ENCODE measurements at regions not wholly inside any gene's neighbourhood (a gene's known extent, or its start where the extent isn't known, plus 50 kb on each side); places are given as distances from the start of the nearest gene placed in this dataset.
A peak's percentile ranks its signal among the peaks of the same experiment; 100 is the strongest.
"Not testable (repeated sequence)": the region's sequence is repeated elsewhere in the genome, so short reads cannot be mapped to it uniquely, and the experiment has no call there.

DNA sequence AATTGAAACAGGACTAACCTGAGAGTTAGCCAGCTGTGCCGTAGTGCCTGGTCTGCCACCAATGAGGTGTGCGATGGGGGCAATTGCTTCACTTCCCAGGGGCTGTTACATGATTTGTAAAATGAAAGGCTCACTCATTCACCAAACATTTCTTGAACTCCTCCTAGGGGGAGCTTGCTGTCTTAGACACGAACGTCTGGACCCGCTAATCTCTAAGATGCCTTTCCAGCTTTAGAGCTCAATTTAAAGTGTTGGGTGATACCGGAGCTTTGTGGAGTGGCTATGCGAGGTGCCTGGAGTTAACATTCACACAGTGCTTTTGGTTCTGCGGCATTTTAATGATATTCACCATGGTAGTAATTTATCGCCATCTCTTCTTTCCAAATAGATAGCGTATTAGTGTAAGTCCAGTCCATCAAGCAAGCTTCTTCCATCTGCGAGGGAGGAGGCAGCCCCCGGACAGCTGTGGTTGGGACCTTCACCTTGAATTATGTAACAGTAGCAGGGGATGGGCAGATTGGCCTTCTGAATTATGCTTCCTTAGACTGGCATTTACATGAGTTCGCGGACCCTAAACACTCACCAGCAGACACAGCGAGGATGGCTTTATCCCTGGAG, 179.9 kb downstream of the ADSS2 start:
- DNase-seq = no peak

DNA sequence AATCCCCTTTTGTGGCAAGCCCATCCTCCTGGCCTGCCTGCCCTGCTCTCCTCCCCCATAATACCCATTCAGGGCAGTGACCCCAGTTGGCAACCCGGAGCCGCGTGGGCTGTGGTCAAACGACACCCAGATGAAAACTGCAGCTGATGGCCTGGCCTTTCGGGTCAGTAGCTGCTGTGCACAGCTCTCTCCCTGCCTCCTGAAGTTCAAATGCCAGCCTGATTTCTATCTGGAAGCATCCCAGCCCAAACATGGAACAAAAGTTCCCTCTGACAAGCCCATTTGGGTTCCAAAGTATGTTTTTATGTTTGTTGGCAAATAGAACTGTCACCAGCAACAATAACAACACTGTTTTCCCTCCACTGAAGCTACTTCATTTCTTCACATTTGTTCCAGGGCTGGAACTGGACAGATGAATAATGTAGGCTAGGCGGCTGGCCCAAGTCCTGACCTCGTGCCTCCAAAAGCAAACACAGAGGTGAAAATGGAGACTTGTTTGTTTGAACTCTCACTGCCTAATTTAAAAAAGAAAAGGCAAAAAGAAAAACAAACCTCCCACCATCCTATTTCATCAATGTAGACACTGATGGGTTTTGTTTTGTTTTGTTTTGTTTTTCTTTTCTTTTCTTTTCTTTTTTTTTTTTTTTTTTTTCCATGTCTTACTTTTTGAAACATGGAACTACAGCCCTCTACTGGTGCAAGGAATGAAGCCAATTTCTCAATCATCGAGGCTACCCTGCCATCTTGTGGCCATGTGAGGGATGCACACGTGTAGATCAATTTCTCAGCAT, 179.0 kb downstream of the ADSS2 start:
- DNase-seq = peak; percentile 75

DNA sequence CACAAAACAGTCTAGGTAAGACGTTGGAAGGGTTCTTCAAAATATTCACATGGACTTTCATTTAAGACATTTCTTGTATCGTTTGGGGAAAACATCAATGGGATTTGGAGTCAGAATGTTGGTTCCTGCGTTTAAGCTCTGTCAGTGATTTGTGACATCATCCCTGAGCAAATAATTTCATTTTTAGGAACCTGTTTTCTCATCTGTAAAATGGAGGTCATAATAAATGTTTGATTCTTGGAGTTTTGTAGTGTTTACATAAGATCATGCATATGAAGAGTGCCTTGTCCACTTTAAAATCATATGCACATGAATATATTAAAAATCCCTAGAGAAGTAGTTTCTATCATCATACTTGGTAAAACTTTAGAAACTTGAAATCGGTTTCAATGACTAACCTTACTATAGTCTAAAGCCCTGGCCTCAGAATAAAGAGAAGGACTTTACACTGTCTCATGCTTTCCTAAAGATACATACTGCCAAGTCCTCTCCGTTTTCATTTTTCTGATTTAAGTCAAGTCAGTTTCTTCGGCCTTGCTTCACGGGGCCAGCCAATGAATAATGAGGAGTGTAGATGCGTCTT, 178.4 kb downstream of the ADSS2 start:
- no peak for DNase-seq

DNA sequence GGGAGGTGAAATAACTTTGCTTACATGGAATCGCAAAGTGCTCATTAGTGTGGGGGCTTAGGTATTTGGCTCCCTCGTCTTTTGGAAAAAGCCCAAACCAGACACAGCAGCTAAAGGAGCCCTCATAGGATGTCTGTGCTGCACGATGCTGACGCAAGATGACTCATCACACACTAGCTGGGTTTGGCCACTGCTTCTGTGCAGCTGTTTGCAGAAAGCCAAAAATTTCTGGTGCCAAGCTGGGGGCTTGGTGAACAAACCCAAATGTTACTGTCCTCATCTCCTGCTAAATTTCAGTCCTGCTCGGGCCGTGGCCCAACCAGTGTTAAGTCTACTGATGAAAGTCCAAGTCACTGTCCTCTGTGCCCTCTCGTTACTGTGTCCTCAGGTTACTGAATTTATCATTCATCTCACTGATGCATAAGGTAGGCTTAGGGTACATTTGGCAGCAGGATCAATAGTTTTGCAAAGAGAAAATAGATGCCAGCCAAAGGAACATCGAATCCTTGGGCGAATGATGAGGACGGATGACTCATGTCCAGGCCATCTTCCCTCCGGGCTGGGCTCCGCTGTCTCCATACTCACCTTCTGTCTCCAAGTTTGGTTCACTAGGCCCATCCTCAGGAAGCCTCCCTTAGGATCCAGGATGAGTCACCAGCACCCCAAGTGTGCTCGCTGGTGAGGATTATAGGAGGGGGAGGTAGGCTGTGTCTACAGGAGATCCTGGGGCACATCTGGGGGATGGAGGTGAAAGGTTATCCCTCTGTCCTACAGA, 177.7 kb downstream of the ADSS2 start:
- peak; percentile 74 for DNase-seq

DNA sequence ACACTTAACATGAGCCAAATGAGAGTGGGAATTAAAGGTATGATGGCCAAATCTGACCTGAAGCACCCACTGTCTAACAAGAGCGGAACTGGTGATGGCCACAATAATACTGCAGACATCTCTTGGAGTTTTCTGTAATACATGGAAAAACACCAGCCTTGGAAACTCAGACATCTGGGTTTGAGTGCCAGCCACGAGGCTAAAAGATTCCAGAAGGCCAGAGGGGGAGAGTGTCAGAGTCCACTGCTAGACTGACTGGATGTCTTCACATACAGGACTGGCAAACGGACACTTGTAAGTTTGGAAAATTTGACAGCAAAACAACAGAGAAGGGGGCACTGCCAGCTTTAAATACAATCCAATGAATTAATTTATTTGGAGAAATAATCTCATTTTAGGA, 175.1 kb downstream of the ADSS2 start:
- DNase-seq = no peak

DNA sequence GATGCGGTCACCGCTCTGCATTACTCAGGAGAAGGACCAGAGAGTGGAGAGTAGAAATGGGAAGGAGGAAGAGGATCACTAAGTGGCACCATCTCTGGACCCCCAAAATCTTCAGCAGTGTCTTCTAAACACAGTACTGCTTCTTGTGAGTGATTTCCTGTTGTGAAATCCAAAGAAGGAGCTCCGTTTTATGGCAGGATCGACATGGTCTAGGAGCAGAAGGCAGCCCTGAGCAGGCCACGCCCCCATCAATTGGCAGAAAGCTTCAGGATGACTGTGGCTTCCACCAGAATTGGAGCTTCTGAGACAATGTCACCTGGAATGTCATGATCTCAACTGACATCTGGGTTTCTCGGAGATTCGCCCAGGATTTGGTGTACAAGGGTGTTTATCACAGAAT, 171.5 kb downstream of the ADSS2 start:
- peak; percentile 13 for DNase-seq

DNA sequence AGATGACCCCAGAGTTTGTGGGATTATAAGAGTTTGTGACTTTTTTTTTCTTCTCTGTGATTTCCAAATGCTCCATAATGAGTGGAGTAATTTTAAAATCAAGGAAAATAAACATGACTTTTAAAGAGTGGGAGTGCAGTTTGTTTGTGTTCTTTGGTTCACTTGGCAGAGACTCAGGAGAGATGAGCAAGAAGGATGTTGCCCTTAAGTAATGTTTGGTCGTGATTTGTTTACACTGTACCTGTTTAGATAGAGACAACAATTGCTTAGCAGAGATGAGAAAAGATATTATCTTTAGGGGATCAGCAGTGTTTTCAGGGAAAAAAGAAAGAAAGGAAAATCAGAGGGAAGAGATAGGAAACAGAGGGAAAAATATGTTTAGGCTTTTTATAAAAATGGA, 170.8 kb downstream of the ADSS2 start:
- DNase-seq = no peak

DNA sequence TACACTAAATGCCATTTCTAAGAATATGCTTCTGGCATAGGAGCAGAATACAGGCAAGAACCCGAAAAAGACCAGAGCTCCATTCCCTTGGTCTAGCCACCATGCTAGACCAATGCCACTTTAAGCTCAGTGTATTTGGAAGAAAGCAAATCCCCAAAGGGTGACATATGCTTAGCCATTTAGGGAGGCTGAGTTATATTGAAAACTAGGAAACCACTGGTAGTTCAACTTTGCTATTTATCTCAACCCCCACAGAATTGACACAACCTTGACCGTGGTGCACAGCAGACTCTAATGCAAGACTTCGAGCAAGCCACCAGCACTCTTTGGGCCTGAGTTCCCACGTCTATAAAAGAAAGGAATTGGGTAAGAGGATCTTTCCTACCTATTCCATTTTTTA, 167.9 kb downstream of the ADSS2 start:
- DNase-seq = no peak

DNA sequence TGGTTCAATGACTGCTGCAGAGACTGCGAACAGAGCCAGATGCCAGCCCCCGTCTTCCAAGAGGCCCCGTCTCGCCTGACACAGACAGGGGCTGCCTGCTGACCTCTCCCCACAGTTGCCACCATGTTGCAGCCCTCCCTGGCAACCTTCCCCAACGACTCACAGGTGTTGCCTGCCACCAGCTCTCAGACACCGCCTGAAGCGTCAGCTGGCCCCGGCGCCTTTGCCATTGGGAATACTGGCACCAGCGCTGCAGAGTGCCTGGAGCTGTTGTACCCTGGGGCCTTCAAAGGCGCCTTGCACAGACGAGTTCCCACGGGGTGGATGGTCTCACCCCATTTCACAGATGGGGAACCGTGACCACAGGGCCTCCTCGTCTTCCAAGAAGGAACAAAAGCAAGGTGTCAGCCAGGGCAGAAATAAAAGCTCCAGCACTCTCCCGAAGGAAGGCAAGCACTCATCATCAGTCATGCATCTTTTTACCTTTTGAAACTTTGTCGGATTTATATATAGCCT, 167.0 kb downstream of the ADSS2 start:
- DNase-seq = no peak

DNA sequence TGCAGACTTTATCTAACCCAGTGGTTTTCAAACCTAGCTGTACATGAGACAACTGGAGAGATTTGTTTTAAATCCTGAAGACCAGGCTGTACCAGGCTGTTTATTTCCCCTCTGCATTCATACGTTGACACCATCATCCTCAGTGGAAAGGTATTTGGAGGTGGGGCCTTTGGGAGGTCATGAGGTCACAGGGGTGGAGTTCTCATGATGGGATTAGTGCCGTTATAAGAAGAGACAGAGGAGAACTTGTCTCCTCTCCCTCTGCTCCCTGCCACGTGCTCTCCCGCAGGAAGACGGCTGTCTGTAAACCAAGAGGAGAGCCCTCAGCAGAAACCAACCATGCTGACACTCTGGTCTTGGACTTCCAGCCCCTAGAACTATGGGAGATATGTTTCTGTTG, 165.4 kb downstream of the ADSS2 start:
- DNase-seq = no peak

DNA sequence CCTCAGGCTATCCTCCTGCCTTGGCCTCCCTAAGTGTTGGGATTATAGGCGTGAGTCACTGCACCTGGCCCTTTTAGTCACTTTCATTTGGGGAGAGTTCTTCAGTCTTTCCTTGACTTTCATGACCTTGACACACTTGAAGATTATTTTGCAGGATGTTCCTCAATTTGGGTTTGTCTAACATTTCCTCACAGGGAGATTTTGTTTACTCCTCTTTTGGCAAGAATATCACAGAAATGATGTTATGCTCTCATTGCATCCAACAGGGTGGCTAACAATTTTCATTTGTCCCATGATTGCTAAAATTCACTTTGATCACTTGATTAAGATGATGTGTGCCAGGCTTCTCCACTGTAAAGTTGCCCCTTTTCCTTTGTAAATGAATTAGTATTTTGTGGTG, 164.0 kb downstream of the ADSS2 start:
- DNase-seq = no peak

DNA sequence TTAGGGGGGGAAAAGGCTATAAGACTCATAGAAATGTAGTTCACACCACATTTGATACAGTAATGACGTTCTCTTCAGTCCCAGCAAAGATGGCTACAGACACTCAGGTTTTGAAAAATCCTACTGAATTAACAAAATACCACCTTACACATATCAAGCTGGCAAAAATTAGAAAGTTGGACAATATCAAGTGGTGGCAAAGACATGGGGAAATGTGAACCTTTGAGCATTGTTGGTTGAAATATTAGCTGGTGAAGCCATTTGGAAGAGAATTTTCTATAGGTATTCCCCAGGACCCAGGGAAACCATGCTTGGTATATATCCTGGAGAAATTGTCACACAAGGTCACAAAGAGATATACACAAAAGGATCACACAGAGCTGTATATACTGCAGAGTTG, 163.0 kb downstream of the ADSS2 start:
- no peak for DNase-seq

DNA sequence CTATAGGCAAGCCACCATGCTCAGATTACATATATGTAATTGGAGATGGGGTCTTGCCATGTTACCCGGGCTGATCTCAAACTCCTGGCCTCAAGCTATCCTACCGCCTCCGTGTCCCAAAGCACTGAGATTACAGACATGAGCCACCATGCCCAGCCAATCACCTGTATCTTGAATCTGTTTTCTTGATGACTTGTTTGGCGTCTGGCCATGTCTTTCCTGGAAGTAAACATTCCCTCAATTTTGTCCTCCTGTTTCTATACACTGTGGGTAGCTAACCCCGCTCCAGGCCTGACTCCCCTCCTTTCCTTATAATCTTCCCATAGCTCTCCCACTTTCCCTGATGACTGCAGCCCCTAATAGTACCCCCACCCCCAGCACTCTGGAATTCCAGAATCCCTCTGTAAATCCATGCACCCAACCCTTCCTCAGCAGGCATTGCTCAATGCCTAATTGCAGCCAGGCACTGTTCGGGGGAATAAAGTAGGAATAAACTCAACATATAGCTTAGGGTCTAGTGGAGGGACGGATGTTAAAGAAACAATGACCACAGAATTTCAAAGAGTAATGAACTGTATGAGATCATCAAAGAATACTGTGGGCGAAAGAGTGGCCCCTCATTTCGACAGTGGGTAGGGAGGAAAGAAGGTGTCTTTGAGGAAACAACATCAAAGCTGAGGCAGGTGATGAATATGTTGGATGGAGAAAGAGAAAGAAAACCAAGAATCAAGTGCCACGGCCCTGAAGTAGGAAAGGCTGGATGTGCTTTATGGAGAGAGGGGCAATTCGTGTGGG, 161.5 kb downstream of the ADSS2 start:
- DNase-seq = no peak

DNA sequence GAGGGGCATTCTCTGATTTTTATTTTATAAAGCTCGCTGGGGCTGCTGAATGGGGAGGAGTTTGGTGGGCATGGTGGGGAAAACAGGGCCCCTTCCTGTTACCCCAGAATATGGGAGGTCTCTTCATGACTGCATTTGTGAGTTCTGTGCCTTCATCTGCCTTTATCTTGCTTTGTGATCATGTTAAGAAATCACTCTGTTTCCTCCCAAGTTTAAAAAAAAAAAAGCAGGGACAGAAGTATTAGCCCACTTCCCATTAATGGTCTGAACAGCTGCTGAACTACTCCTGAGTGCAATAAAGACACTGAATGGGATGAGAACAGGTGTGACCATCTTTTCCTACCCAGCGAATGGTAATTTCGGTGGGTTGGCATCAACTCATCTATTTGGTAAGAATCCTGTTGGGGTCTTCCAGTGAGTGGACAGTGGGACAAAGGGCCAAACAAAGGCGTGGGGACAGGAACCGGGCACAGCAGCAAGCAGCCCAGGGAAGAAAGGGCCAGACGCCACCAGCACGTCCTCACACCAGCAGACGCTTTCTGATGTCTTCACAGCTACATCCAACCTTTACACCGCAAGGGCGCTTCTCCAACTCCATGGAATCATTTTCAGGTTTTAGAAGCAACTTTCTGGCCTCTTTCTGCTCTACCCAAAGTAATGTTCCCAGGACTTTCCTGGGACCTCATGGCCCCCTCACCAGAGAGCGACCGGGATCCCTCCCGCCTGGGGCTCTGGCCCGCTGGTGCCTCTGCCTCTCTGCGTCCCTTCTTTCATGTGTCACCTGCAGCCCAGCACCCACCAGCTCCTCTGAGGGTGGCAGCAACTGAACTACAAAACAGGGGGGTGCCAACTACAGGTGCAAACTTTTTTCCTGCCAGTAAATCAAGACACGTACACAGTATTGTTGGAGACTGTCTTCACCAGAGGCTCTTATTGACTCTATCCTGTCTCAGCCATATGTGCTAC, 160.2 kb downstream of the ADSS2 start:
- DNase-seq = no peak

DNA sequence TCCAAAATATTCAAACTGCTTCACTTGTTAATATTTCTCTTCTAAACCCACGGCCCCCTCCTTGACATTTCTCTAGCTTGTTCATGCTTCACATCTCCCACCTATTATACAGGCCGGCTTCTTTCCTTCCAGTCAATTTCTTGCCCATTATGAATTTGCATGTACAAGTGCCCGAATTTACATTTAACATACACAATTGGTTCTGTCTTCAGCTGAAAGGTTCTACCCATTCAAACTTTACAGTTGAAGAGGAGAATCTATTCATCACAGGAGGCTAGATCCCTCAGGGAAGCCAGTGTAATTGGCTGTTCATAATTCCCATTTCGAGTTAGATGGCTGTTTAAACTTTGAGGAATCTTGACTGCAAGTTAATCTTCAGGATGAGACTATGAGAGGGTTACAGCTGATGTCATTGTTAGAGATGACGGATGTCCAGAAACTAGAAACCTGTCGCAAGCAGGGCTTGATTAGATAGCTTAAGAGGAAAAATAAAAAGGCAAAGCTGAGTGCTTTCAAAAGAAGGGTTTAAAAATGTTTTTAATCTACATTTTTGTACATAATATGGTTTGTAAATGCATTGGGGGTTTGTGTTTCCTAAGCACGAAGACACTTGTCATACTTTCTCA, 157.0 kb downstream of the ADSS2 start:
- no peak for DNase-seq

DNA sequence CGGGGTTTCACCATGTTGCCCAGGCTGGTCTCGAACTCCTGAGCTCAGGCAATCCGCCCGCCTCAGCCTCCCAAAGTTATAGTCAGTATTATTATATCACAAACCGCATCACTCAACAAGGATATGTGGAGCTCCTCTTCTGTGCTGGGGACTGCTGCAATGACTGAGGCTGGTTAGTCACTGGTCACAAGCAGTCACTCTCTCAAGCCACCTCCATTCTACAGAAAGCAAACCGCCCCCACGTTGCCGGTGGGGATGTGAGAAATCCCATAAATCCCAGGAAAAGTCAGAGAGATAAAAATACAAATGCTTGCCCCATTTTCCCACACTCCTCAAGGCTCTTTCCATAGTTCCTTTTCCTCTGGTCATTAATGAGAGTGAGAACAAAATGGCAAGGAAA, 155.7 kb downstream of the ADSS2 start:
- DNase-seq = no peak

DNA sequence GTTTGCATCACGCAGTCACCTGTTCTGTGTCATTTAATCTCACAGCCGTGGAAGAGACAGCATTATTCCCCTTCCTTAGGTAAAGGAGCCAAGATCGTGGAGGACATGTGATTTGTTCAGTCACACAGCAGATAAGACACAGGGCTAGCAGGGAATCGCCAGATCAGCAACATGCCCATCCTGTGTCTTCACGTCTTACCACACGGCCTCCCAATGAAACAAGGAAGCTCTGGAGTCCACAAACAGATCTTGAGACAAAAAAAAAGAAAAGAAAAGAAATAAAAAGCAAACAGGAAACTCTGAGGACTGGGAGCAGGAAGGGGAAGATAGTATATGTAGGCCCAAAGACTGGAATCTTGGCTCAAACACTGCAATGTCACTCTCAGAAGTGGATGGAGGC, 155.3 kb downstream of the ADSS2 start:
- peak; percentile 26 for DNase-seq

DNA sequence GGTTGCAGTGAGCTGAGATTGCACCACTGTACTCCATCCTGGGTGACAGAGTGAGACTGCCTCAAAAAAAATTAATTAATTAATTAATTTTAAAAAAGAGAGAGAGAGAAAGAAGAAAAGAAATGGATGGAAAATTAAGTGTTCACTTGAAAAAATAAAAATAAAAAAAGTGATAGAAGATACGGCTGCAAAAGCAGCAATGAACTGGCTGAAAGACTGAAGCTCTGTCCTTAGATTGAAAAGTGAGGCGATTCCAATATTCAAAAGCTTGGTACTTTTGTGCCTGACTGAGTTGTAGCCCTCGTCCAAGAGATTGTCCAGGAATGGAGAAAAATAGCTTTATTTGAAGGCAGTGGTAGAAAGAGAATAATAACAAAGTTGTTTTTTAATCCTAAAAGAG, 154.6 kb downstream of the ADSS2 start:
- DNase-seq = no peak

DNA sequence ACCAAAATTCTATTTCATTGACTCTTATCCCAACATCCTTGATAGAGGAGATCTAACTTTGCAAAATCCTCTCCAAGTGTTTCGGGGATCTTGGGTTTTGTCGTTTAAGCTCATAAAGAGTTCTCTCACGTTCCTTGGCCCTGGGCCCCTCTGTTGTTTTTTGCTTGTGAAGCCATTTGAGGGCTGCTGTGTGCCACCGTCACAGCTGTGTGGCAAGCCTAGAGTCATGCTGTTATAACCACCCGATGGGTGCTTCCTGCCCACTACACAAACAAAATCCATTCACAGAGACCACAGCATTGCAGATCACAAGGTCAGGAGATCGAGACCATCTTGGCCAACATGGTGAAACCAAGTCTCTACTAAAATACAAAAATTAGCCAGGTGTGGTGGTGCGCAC, 154.1 kb downstream of the ADSS2 start:
- DNase-seq = no peak

DNA sequence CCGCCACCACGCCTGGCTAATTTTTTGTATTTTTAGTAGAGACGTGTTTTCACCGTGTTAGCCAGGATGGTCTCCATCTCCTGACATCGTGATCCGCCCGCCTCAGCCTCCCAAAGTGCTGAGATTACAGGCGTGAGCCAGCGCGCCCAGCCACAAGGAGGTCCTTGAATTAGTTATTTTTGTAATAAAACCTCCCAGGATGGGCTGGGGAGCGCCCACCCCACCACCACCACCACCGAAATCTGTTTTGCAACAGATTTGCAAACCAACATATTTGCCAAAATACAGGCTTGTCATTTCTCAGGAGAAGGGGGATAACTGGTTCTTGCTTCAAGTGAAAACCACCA, 151.7 kb downstream of the ADSS2 start:
- DNase-seq = not testable (repeated sequence)

DNA sequence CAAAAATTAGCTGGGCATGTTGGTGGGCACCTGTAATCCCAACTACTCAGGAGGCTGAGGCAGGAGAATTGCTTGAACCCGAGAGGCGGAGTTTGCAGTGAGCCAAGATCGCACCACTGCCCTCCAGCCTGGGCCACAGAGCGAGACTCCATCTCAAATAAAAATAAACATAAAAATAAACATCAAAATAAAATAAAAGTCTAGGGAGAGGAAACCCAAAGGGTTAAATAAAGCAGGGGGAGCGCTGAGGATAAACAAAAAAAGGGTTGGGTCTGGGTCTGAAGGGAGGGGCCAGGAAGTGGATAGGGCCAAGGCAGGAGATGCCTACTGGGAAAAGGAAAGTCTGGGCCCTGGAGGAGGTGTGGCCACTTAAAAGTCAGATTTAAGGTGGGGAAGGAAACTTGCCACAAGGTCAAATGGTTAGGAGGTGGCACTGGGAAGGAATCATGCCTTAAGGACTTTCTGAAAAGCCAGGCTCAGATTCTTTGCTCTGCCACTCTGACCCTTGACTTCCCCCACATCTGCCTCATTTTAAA, 150.0 kb downstream of the ADSS2 start:
- no peak for DNase-seq

Data from MV-4-11 (cell line).